Kidney epithelial cell (primary cell): ENCODE measurements at regions not wholly inside any gene's neighbourhood (a gene's known extent, or its start where the extent isn't known, plus 50 kb on each side); places are given as distances from the start of the nearest gene placed in this dataset.

ENCODE experiments used
- DNase-seq: peaks from one replicate; pipeline ENCODE4 v3.0.0-alpha.2; 2010; ENCODE audit warnings: low read depth
- H3K27me3 ChIP-seq: 2 replicates; pipeline ENCODE4 v1.6.0; 2011; ENCODE audit warnings: low read length; ENCODE audit not compliant: control insufficient read depth, insufficient read depth
- H3K36me3 ChIP-seq: 2 replicates; pipeline ENCODE4 v1.5.1; 2011; ENCODE audit warnings: low read length; ENCODE audit not compliant: control insufficient read depth, insufficient read depth
- H3K4me3 ChIP-seq: 2 replicates; pipeline ENCODE4 v1.5.1; 2011; ENCODE audit warnings: low read depth, mild to moderate bottlenecking, control low read depth, low read length
- CTCF ChIP-seq: IDR thresholded peaks from 2 replicates; pipeline ENCODE4 v1.5.1; 2011; ENCODE audit warnings: mild to moderate bottlenecking, moderate library complexity, low read length, control low read depth, inconsistent platforms; ENCODE audit not compliant: insufficient read depth, poor library complexity, severe bottlenecking

DNA sequence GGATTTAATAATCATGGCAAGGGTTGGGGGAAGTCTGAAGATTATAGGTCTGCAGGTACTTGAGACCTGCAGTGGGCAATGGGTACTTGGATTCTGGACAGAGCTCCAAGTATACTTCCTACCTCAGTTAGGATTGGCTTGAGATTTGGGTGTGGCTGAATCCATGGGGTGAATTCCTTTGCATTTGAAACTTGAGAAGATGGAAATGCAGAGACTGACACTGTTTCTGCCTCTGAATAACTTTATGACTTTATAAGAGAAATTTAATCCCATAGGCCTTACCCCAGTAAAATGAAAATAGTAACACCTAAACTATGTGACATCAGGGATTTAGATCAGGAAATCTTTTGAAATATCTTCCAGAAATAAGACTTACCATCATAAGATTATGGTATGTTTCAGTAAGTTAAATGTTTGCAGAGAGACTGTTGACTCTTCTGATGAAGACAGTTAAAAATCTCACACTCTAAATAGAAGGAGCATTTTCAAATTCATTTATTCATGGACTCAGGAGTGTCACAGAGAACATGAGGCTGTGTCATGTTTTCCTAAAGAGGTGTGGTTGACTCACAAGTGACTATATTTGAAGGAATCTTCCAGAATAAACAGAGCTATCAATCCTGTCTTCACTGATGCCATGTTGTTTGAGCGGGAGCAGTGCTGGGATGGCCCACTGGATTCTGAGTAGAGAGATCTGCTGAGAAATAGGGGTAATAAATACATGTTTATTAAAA lies 513.5 kb upstream of the NR3C2 start:
- H3K36me3 ChIP-seq: no peaks in the 10 kb centered on the region
- no peak for DNase-seq
- TF ChIP-seq CTCF: no peak
- no peak overlapping the region for H3K4me3 ChIP-seq
- H3K27me3 ChIP-seq: no peaks in the 10 kb centered on the region

GRCh38 chr4:148954011-148954749 lies 512.0 kb upstream of the NR3C2 start:
- no peak for DNase-seq
- no peak for TF ChIP-seq CTCF
- no peak overlapping the region for H3K4me3 ChIP-seq
- H3K27me3 ChIP-seq: no peaks in the 10 kb centered on the region
- no peaks in the 10 kb centered on the region for H3K36me3 ChIP-seq

DNA sequence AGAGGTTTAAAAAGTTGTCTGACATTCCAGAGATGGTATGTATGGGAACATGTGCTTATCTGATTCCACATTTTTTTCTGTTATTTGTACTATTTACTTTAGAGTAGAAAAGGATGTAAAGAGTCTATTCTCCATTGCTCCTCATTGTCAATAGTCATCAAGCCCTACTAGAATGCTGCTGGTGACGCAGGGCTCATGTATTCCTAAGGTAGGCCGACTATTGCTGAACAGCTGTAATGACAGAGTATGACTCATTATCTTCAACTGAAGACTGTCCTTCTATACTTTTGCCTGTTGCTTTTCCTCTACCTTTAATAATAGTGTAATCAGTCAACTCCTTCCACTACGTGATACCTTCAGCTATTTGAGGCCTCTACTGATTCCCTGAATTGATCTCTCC lies 509.1 kb upstream of the NR3C2 start:
- TF ChIP-seq CTCF: no peak
- DNase-seq: no peak
- Histone ChIP-seq H3K27me3 (no peaks in the 10 kb centered on the region), H3K36me3 (no peaks in the 10 kb centered on the region), H3K4me3 (no peak overlapping the region)

DNA sequence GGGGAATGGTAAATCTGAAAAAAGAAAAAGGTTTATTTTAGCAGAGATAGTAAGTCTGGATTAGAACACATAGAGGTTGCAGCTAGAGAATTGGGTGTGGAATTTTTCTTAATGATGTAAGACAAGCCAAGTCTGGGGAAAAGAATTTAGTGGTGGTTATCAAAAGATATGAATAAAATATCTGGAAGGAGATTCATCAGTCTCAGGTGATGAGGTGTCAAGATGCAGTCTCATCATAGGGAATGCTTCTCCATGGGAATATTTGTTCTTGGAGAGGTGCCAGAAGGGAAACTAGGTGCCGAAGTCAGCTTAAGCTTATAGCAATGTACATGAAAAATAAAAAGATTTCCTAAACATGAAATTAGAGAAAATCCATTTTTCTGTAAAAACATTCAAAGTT lies 504.1 kb upstream of the NR3C2 start:
- Histone ChIP-seq H3K4me3 (no peak overlapping the region), H3K27me3 (no peaks in the 10 kb centered on the region), H3K36me3 (no peaks in the 10 kb centered on the region)
- TF ChIP-seq CTCF: no peak
- no peak for DNase-seq

- Histone ChIP-seq H3K4me3 (no peak overlapping the region), H3K27me3 (no peaks in the 10 kb centered on the region), H3K36me3 (no peaks in the 10 kb centered on the region)
- DNase-seq: no peak
- no peak for TF ChIP-seq CTCF
Measured at GRCh38 chr4:148944839-148945219, 502.6 kb upstream of the NR3C2 start.
